ENCODE measurements at regions not wholly inside any gene's neighbourhood (a gene's known extent, or its start where the extent isn't known, plus 50 kb on each side); places are given as distances from the start of the nearest gene placed in this dataset.

DNA sequence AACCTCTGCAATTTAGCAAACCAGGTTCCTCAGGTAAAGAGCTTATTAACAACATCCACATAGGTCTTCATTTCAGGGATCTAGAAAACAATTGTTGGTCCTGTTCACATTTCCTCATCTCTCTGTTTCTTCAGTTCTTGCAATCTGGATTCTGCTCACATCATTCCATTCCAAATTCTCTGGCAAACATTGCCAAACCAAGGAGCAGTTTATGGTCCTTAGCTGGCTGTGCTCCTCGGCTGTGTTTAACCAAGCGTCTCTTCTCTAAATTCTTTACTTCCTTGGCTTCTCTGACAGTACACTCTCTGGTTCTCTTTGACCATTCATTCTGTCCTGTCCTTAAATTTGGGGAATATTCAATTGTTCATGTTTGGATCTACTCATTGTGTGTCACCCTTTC, 65.8 kb upstream of the RANBP3L start:
- Histone ChIP-seq H3K36me3 (no peaks in the 10 kb centered on the region), H3K4me3 (replicated peaks in 1 of 3) (no peak overlapping the region), H3K27me3 (no peaks in the 10 kb centered on the region), H3K9me3 (no peaks in the 10 kb centered on the region), H3K27ac (peak overlapping the region in 2 of 3 donors; percentile 1 to 35), H3K4me1 (peaks cover 13 to 17% of the 10 kb centered on the region in 2 donors)
- intact Hi-C loops (cut with DNase I), result no loop called here
- 17 to 32% methylated on average over 2 of the region's 2 CpGs for WGBS, 2 donors
- peak; percentile 42 to 48 for DNase-seq
- TF ChIP-seq POLR2A (IDR thresholded peaks at IDR 0.05), result no peak
- TF ChIP-seq, protein P1, sequence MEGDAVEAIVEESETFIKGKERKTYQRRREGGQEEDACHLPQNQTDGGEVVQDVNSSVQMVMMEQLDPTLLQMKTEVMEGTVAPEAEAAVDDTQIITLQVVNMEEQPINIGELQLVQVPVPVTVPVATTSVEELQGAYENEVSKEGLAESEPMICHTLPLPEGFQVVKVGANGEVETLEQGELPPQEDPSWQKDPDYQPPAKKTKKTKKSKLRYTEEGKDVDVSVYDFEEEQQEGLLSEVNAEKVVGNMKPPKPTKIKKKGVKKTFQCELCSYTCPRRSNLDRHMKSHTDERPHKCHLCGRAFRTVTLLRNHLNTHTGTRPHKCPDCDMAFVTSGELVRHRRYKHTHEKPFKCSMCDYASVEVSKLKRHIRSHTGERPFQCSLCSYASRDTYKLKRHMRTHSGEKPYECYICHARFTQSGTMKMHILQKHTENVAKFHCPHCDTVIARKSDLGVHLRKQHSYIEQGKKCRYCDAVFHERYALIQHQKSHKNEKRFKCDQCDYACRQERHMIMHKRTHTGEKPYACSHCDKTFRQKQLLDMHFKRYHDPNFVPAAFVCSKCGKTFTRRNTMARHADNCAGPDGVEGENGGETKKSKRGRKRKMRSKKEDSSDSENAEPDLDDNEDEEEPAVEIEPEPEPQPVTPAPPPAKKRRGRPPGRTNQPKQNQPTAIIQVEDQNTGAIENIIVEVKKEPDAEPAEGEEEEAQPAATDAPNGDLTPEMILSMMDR (IDR thresholded peaks at IDR 0.05), result no peak

DNA sequence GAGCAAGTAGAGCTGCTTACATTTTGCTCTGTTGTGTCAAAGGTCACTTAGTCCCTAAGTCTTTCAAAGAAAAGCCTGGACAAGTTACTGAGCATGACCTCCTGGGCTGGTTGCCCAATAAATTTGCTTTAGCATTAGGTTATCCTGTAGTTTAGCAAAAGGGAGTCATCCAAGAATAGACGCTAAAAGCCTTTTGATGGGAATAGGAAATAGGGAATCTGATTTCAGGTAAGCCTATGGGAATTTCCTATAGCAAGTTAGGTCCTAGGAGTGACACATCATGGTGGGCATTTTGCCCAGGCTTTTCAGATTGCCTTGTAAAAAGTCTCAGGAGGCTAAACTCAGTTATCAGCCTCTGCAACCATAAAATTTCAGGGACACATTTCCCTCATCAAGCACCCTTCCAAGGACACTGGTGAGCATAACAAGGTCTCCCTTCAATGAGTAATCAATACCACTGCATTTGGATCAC, 67.6 kb upstream of the RANBP3L start:
- intact Hi-C loops (cut with DNase I), result no loop called here
- no peak overlapping the region for H3K4me3 ChIP-seq (replicated peaks in 1 of 3)

DNA sequence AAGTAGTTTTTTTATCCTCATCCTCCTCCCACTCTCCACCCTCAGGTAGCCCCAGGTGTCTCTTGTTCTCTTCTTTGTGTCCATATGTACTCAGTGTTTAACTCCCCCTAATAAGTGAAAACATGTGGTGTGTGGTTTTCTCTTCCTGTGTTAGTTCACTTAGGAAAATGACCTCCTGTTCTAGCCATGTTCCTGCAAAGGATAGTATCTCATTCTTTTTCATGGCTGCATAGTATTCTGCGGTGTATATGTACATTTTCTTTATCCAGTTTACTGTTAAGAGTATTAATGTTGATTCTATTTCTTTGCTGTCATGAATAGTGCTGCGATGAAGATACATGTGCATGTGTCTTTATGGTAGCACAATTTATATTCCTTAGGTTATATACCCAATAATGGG, 68.4 kb upstream of the RANBP3L start:
- no peaks in the 10 kb centered on the region for H3K27me3 ChIP-seq
- no peak for DNase-seq
- H3K4me1 ChIP-seq, result peaks cover 13 to 17% of the 10 kb centered on the region in 2 donors
- H3K9me3 ChIP-seq, result no peaks in the 10 kb centered on the region
- intact Hi-C loops (cut with DNase I), result no loop called here
- no peak overlapping the region for H3K4me3 ChIP-seq (replicated peaks in 1 of 3)
- no peak for TF ChIP-seq POLR2A (IDR thresholded peaks at IDR 0.05)
- TF ChIP-seq, protein P1 (IDR thresholded peaks at IDR 0.05), result no peak
- no peak overlapping the region for H3K27ac ChIP-seq
- WGBS, 2 donors, result 95 to 96% methylated on average over 2 of the region's 2 CpGs
- no peaks in the 10 kb centered on the region for H3K36me3 ChIP-seq

More for the DNA sequence above, 67.6 kb upstream of the RANBP3L start:
- DNase-seq, result no peak
- Histone ChIP-seq H3K27me3 (no peaks in the 10 kb centered on the region), H3K27ac (no peak overlapping the region), H3K4me1 (peaks cover 13 to 17% of the 10 kb centered on the region in 2 donors), H3K9me3 (no peaks in the 10 kb centered on the region), H3K36me3 (no peaks in the 10 kb centered on the region)
- WGBS, 2 donors, result 83 to 96% methylated on average over 1 of the region's 1 CpG
- no peak for TF ChIP-seq POLR2A (IDR thresholded peaks at IDR 0.05)
- TF ChIP-seq, protein P1 (IDR thresholded peaks at IDR 0.05), result no peak

DNA sequence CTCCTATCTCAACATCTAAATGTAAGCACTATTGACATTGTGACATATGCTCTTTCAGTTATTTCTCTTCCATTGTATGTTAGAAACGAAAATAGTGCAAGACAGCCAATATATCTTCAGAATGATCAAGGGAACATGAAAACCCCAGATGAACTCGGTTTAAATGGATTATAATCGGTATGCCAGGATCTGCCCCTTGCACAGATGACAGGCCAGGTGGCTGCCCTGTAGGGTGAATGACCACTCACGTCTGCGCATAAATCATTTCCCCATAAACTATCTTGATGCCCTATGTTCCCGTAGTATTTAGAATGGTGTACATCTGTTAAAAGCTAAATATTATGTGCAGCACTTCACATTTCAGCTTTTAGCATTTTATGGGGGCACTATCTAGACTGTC, 69.7 kb upstream of the RANBP3L start:
- H3K36me3 ChIP-seq, result no peaks in the 10 kb centered on the region
- TF ChIP-seq, protein P1 (IDR thresholded peaks at IDR 0.05), result no peak
- TF ChIP-seq POLR2A (IDR thresholded peaks at IDR 0.05), result no peak
- WGBS, 2 donors, result 92 to 93% methylated on average over 6 of the region's 6 CpGs
- no peak for DNase-seq
- no peaks in the 10 kb centered on the region for H3K27me3 ChIP-seq
- no peaks in the 10 kb centered on the region for H3K9me3 ChIP-seq
- peaks cover 10 to 15% of the 10 kb centered on the region in 2 donors for H3K4me1 ChIP-seq
- no peak overlapping the region for H3K27ac ChIP-seq
- no peak overlapping the region for H3K4me3 ChIP-seq (replicated peaks in 1 of 3)
- intact Hi-C loops (cut with DNase I), result no loop called here

DNA sequence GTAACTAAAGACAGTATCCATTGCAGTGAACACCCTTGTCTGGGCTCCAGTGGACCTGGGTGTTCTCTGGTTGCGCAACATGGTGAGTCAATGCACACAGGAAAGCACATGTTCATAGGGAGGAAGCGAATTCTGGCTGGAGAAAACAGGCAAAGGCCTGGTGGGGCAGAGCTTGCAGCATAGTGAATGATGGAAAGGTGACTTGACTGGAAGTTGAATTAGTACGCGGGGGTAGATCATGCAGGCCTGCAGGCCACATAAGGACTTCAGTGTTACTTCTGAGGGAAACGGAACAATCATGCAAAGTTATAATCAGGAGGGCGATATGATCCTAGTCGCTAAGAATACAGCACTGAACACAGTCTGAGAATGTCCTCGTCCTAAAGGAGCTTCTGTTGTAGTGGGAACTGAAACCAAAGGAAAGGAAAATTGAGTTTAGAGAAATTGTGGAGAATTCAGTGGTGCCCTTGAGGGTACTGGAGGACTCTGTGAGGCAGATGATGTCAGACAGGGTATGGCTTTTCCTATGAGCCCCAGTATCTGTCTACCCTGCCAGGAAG, 71.9 kb upstream of the RANBP3L start:
- DNase-seq, result peak; percentile 11 to 41
- Histone ChIP-seq H3K27me3 (no peaks in the 10 kb centered on the region), H3K36me3 (no peaks in the 10 kb centered on the region), H3K4me1 (no peaks in the 10 kb centered on the region), H3K27ac (no peak overlapping the region), H3K9me3 (no peaks in the 10 kb centered on the region), H3K4me3 (replicated peaks in 1 of 3) (no peak overlapping the region)
- no peak for TF ChIP-seq POLR2A (IDR thresholded peaks at IDR 0.05)
- TF ChIP-seq, protein P1 (IDR thresholded peaks at IDR 0.05), result no peak
- 89 to 92% methylated on average over 8 of the region's 8 CpGs for WGBS, 2 donors
- intact Hi-C loops (cut with DNase I), result no loop called here

All from thyroid gland (tissue), 4 donors.